ENCODE measurements at regions not wholly inside any gene's neighbourhood (a gene's known extent, or its start where the extent isn't known, plus 50 kb on each side); places are given as distances from the start of the nearest gene placed in this dataset.
"Not testable (repeated sequence)": the region's sequence is repeated elsewhere in the genome, so short reads cannot be mapped to it uniquely, and the experiment has no call there.

- Histone ChIP-seq H4K20me1 (ENCODE audit: insufficient read depth, low read length) (no peaks in the 10 kb centered on the region), H3K4me1 (ENCODE audit: insufficient read depth, low read length, severe bottlenecking) (no peaks in the 10 kb centered on the region), H3K9me3 (ENCODE audit: low read length) (no peaks in the 10 kb centered on the region), H3K36me3 (ENCODE audit: insufficient read depth, low read length) (no peaks in the 10 kb centered on the region), H2AFZ (ENCODE audit: low read length) (no peak overlapping the region), H3K79me2 (ENCODE audit: insufficient read depth, low read length) (no peaks in the 10 kb centered on the region), H3K9ac (ENCODE audit: low read length) (no peak overlapping the region), H3F3A (ENCODE audit: insufficient read depth, low read length) (no peaks in the 10 kb centered on the region), H3K4me3 (ENCODE audit: low read depth, low read length, poor library complexity, severe bottlenecking) (no peak overlapping the region), H3K9me2 (ENCODE audit: low read depth, low read length) (no peaks in the 10 kb centered on the region), H3K27me3 (ENCODE audit: insufficient read depth, low read length) (no peaks in the 10 kb centered on the region), H3K27ac (ENCODE audit: low read depth, low read length, poor library complexity, severe bottlenecking) (no peak overlapping the region), H3K4me2 (ENCODE audit: low read length) (no peak overlapping the region)
- no peak for TF ChIP-seq EZH2 (IDR thresholded peaks at IDR 0.05; ENCODE audit: borderline replicate concordance, low read length)
- TF ChIP-seq CTCF (IDR thresholded peaks at IDR 0.05; ENCODE audit: low read length): no peak
These were observed 76.5 kb upstream of the ZSWIM2 start for GRCh38 chr2:186925514-186925913.

DNA sequence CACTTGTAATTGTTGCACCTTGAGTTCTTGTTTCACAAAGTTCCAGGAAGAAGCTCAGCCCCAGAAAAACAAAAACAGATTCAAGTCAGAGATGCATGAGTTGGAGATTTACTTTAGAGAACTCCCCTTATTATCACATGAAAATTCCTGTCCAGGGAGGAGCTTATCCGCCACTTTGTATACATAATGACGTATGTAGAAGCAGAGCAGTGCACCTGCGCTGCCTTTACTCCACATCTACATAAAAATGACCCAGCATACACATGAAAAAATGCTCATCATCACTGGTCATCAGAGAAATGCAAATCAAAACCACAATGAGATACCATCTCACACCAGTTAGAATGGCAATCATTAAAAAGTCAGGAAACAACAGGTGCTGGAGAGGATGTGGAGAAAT, 73.3 kb upstream of the ZSWIM2 start:
- H3K27ac ChIP-seq (ENCODE audit: low read depth, low read length, poor library complexity, severe bottlenecking); H3K9me3 ChIP-seq (ENCODE audit: low read length); H3F3A ChIP-seq (ENCODE audit: insufficient read depth, low read length); H3K9ac ChIP-seq (ENCODE audit: low read length); H2AFZ ChIP-seq (ENCODE audit: low read length); H3K4me3 ChIP-seq (ENCODE audit: low read depth, low read length, poor library complexity, severe bottlenecking); H3K79me2 ChIP-seq (ENCODE audit: insufficient read depth, low read length); H3K4me1 ChIP-seq (ENCODE audit: insufficient read depth, low read length, severe bottlenecking); H4K20me1 ChIP-seq (ENCODE audit: insufficient read depth, low read length); H3K9me2 ChIP-seq (ENCODE audit: low read depth, low read length); H3K36me3 ChIP-seq (ENCODE audit: insufficient read depth, low read length); H3K4me2 ChIP-seq (ENCODE audit: low read length); H3K27me3 ChIP-seq (ENCODE audit: insufficient read depth, low read length): not testable (repeated sequence)

- Histone ChIP-seq H3K27me3 (ENCODE audit: insufficient read depth, low read length) (no peaks in the 10 kb centered on the region), H3K4me1 (ENCODE audit: insufficient read depth, low read length, severe bottlenecking) (no peaks in the 10 kb centered on the region), H3F3A (ENCODE audit: insufficient read depth, low read length) (no peaks in the 10 kb centered on the region), H3K36me3 (ENCODE audit: insufficient read depth, low read length) (no peaks in the 10 kb centered on the region), H3K9me2 (ENCODE audit: low read depth, low read length) (no peaks in the 10 kb centered on the region), H3K79me2 (ENCODE audit: insufficient read depth, low read length) (no peaks in the 10 kb centered on the region), H3K9ac (ENCODE audit: low read length) (no peak overlapping the region), H3K4me3 (ENCODE audit: low read depth, low read length, poor library complexity, severe bottlenecking) (no peak overlapping the region), H3K4me2 (ENCODE audit: low read length) (no peak overlapping the region), H3K27ac (ENCODE audit: low read depth, low read length, poor library complexity, severe bottlenecking) (no peak overlapping the region), H3K9me3 (ENCODE audit: low read length) (no peaks in the 10 kb centered on the region), H2AFZ (ENCODE audit: low read length) (no peak overlapping the region), H4K20me1 (ENCODE audit: insufficient read depth, low read length) (no peaks in the 10 kb centered on the region)
- TF ChIP-seq EZH2 (IDR thresholded peaks at IDR 0.05; ENCODE audit: borderline replicate concordance, low read length) (no peak), CTCF (IDR thresholded peaks at IDR 0.05; ENCODE audit: low read length) (no peak)
These were observed 70.3 kb upstream of the ZSWIM2 start for GRCh38 chr2:186919296-186919695.

DNA sequence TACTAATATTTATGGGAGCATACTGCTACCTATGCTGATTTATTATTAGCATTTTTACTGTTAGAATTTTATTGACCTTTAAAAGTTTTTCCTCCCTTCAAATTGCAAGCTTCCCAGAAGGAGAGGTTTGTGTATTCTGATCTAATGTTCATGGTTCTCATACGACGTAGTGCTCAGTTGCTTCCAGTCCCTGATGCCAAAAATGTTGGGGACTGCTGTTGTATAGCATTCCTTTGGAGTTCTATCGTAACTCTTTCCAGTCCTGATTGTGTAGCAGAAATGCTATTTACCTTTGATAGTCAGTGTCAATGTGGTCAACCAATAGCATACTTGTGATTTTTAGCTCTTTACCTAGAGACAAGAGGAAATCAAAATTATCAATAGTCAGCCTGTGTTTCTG, 69.5 kb upstream of the ZSWIM2 start:
- H3K4me1 ChIP-seq (ENCODE audit: insufficient read depth, low read length, severe bottlenecking): no peaks in the 10 kb centered on the region
- H3K79me2 ChIP-seq (ENCODE audit: insufficient read depth, low read length): no peaks in the 10 kb centered on the region
- no peak for TF ChIP-seq EZH2 (IDR thresholded peaks at IDR 0.05; ENCODE audit: borderline replicate concordance, low read length)
- no peak for TF ChIP-seq CTCF (IDR thresholded peaks at IDR 0.05; ENCODE audit: low read length)
- no peaks in the 10 kb centered on the region for H3F3A ChIP-seq (ENCODE audit: insufficient read depth, low read length)
- no peak overlapping the region for H3K4me2 ChIP-seq (ENCODE audit: low read length)
- H3K36me3 ChIP-seq (ENCODE audit: insufficient read depth, low read length): no peaks in the 10 kb centered on the region
- H3K4me3 ChIP-seq (ENCODE audit: low read depth, low read length, poor library complexity, severe bottlenecking): no peak overlapping the region
- no peaks in the 10 kb centered on the region for H3K9me2 ChIP-seq (ENCODE audit: low read depth, low read length)
- no peak overlapping the region for H2AFZ ChIP-seq (ENCODE audit: low read length)
- no peaks in the 10 kb centered on the region for H3K27me3 ChIP-seq (ENCODE audit: insufficient read depth, low read length)
- no peaks in the 10 kb centered on the region for H3K9me3 ChIP-seq (ENCODE audit: low read length)
- H4K20me1 ChIP-seq (ENCODE audit: insufficient read depth, low read length): no peaks in the 10 kb centered on the region
- no peak overlapping the region for H3K27ac ChIP-seq (ENCODE audit: low read depth, low read length, poor library complexity, severe bottlenecking)
- H3K9ac ChIP-seq (ENCODE audit: low read length): no peak overlapping the region
